WTC11 (cell line): ENCODE measurements at regions not wholly inside any gene's neighbourhood (a gene's known extent, or its start where the extent isn't known, plus 50 kb on each side); places are given as distances from the start of the nearest gene placed in this dataset.

Experiments
- CREB1 ChIP-seq: sonication (generic); formaldehyde crosslinking; IDR thresholded peaks from 2 replicates; pipeline ENCODE4 v1.8.0; 2023; ENCODE audit warnings: mild to moderate bottlenecking, missing genetic modification reagents
- CTCF ChIP-seq: fragments of 200-600 bp; IDR thresholded peaks from 2 replicates; pipeline ENCODE4 v1.8.0; 2022; ENCODE audit warnings: antibody characterized with exemption
- ETV6 ChIP-seq: sonication (generic); formaldehyde crosslinking; IDR thresholded peaks from 2 replicates; pipeline ENCODE4 v1.8.1; 2022; ENCODE audit warnings: mild to moderate bottlenecking, missing genetic modification reagents
- NR3C1 ChIP-seq: sonication (generic); formaldehyde crosslinking; conservative IDR thresholded peaks from 2 replicates; pipeline ENCODE4 v1.8.1; 2023; ENCODE audit warnings: low read depth, mild to moderate bottlenecking, missing genetic modification reagents
- SMAD4 ChIP-seq: sonication (generic); formaldehyde crosslinking; IDR thresholded peaks from 2 replicates; pipeline ENCODE4 v1.8.0; 2022; ENCODE audit warnings: mild to moderate bottlenecking, missing genetic modification reagents
- TP53 ChIP-seq: sonication (generic); formaldehyde crosslinking; IDR thresholded peaks from 2 replicates; pipeline ENCODE4 v1.8.1; 2023; ENCODE audit warnings: mild to moderate bottlenecking, missing genetic modification reagents
- ZNF263 ChIP-seq: sonication (generic); formaldehyde crosslinking; IDR thresholded peaks from 2 replicates; pipeline ENCODE4 v1.8.1; 2022; ENCODE audit warnings: low read depth, mild to moderate bottlenecking, moderate library complexity, missing genetic modification reagents
- TF ChIP-seq, protein P1 (sequence below): sonication (generic); formaldehyde crosslinking; IDR thresholded peaks from 2 replicates; pipeline ENCODE4 v1.8.0; 2022; ENCODE audit warnings: mild to moderate bottlenecking, missing genetic modification reagents
- TF ChIP-seq, protein P2 (sequence below): sonication (generic); formaldehyde crosslinking; IDR thresholded peaks from 2 replicates; pipeline ENCODE4 v1.8.1; 2022; ENCODE audit warnings: mild to moderate bottlenecking, moderate library complexity, missing genetic modification reagents
- TF ChIP-seq, protein P3 (sequence below): sonication (generic); formaldehyde crosslinking; IDR thresholded peaks from 2 replicates; pipeline ENCODE4 v1.8.0; 2022; ENCODE audit warnings: mild to moderate bottlenecking, missing genetic modification reagents
- TF ChIP-seq, protein P4 (sequence below): sonication (generic); formaldehyde crosslinking; IDR thresholded peaks from 2 replicates; pipeline ENCODE4 v1.8.1; 2022; ENCODE audit warnings: missing genetic modification reagents, borderline replicate concordance
- TF ChIP-seq, protein P5 (sequence below): sonication (generic); formaldehyde crosslinking; IDR thresholded peaks from 2 replicates; pipeline ENCODE4 v1.8.1; 2023; ENCODE audit warnings: mild to moderate bottlenecking, missing genetic modification reagents, moderate library complexity

GRCh38 chr18:78924301-78924700 is 55.3 kb upstream of the SALL3 start:
- TF ChIP-seq, protein P1, sequence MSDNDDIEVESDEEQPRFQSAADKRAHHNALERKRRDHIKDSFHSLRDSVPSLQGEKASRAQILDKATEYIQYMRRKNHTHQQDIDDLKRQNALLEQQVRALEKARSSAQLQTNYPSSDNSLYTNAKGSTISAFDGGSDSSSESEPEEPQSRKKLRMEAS, result no peak
- TF ChIP-seq ZNF263 (no peak), CTCF (no peak), SMAD4 (CRISPR knock-in tag) (no peak), CREB1 (CRISPR knock-in tag) (no peak), ETV6 (CRISPR knock-in tag) (no peak), NR3C1 (CRISPR knock-in tag) (no peak), TP53 (CRISPR knock-in tag) (no peak)
- TF ChIP-seq, protein P2, sequence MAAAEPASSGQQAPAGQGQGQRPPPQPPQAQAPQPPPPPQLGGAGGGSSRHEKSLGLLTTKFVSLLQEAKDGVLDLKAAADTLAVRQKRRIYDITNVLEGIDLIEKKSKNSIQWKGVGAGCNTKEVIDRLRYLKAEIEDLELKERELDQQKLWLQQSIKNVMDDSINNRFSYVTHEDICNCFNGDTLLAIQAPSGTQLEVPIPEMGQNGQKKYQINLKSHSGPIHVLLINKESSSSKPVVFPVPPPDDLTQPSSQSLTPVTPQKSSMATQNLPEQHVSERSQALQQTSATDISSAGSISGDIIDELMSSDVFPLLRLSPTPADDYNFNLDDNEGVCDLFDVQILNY (CRISPR knock-in tag), result no peak
- TF ChIP-seq, protein P3, sequence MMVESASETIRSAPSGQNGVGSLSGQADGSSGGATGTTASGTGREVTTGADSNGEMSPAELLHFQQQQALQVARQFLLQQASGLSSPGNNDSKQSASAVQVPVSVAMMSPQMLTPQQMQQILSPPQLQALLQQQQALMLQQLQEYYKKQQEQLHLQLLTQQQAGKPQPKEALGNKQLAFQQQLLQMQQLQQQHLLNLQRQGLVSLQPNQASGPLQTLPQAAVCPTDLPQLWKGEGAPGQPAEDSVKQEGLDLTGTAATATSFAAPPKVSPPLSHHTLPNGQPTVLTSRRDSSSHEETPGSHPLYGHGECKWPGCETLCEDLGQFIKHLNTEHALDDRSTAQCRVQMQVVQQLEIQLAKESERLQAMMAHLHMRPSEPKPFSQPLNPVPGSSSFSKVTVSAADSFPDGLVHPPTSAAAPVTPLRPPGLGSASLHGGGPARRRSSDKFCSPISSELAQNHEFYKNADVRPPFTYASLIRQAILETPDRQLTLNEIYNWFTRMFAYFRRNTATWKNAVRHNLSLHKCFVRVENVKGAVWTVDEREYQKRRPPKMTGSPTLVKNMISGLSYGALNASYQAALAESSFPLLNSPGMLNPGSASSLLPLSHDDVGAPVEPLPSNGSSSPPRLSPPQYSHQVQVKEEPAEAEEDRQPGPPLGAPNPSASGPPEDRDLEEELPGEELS (CRISPR knock-in tag), result no peak
- TF ChIP-seq, protein P4, sequence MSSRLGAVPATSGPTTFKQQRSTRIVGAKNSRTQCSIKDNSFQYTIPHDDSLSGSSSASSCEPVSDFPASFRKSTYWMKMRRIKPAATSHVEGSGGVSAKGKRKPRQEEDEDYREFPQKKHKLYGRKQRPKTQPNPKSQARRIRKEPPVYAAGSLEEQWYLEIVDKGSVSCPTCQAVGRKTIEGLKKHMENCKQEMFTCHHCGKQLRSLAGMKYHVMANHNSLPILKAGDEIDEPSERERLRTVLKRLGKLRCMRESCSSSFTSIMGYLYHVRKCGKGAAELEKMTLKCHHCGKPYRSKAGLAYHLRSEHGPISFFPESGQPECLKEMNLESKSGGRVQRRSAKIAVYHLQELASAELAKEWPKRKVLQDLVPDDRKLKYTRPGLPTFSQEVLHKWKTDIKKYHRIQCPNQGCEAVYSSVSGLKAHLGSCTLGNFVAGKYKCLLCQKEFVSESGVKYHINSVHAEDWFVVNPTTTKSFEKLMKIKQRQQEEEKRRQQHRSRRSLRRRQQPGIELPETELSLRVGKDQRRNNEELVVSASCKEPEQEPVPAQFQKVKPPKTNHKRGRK (CRISPR knock-in tag), result no peak
- TF ChIP-seq, protein P5, sequence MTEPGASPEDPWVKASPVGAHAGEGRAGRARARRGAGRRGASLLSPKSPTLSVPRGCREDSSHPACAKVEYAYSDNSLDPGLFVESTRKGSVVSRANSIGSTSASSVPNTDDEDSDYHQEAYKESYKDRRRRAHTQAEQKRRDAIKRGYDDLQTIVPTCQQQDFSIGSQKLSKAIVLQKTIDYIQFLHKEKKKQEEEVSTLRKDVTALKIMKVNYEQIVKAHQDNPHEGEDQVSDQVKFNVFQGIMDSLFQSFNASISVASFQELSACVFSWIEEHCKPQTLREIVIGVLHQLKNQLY (CRISPR knock-in tag), result no peak
